ENCODE measurements at regions not wholly inside any gene's neighbourhood (a gene's known extent, or its start where the extent isn't known, plus 50 kb on each side); places are given as distances from the start of the nearest gene placed in this dataset.

GRCh38 chr3:22582266-22582665 lies 620.9 kb upstream of the UBE2E2 start:
- no peak overlapping the region for H3K4me3 ChIP-seq (ENCODE audit: low read depth, low read length)
- intact Hi-C loops (cut with micrococcal nuclease; ENCODE audit: unreplicated experiment): no loop called here
- CTCF ChIA-PET: no interaction called here
- POLR2A ChIA-PET: no interaction called here
- no peak for DNase-seq
- Mint-ChIP-seq H3K4me3 (ENCODE audit: unreplicated experiment) (no peak overlapping the region), H3K27ac (ENCODE audit: unreplicated experiment) (no peak overlapping the region), H3K9me3 (ENCODE audit: unreplicated experiment) (no peaks in the 10 kb centered on the region), H3K27me3 (ENCODE audit: insufficient read depth, unreplicated experiment) (no peaks in the 10 kb centered on the region), H3K36me3 (ENCODE audit: insufficient read depth, unreplicated experiment) (no peaks in the 10 kb centered on the region), H3K4me1 (ENCODE audit: low read depth, unreplicated experiment) (no peaks in the 10 kb centered on the region)
- H3K9me3 ChIP-seq: no peaks in the 10 kb centered on the region
- no TSS peak for BruUV-seq (replicated peaks)
- no peaks in the 10 kb centered on the region for H3K27me3 ChIP-seq (replicated peaks; ENCODE audit: control insufficient read depth, insufficient read depth, low read length)
- TF ChIP-seq CTCF (IDR thresholded peaks at IDR 0.05; ENCODE audit: insufficient read depth in 1 of 2, low read depth in 1 of 2, low read length in 1 of 2, severe bottlenecking in 1 of 2, unreplicated experiment in 1 of 2): no peak
- H3K4me1 ChIP-seq: peaks cover 7% of the 10 kb centered on the region; the same call in 1 of the 2 replicates
- H3K36me3 ChIP-seq (ENCODE audit: control insufficient read depth, insufficient read depth, low read length): no peaks in the 10 kb centered on the region

DNA sequence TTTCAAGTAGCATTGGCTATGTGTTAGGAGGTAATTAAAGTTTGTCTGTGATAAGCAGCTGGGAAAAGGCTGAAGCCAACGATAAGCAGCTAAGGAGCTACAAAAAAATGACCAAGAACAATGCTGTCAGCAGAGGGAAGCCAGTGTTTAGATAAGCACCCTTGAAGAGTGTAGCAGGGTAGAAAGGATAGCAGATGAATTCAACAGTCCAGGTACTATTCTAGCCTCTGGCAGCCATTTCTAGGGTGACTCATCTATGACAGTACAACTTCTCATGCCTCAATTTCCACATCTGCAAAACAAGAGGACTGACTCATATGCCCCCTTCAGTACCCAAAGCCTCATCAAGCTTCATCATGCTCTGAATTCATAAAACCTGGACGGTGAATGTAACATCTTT lies 617.6 kb upstream of the UBE2E2 start:
- Histone ChIP-seq H3K36me3 (ENCODE audit: control insufficient read depth, insufficient read depth, low read length) (no peaks in the 10 kb centered on the region), H3K27me3 (replicated peaks; ENCODE audit: control insufficient read depth, insufficient read depth, low read length) (no peaks in the 10 kb centered on the region), H3K4me3 (ENCODE audit: low read depth, low read length) (no peak overlapping the region), H3K4me1 (peaks cover 7% of the 10 kb centered on the region; the same call in 1 of the 2 replicates), H3K9me3 (no peaks in the 10 kb centered on the region)
- Mint-ChIP-seq H3K36me3 (ENCODE audit: insufficient read depth, unreplicated experiment) (no peaks in the 10 kb centered on the region), H3K4me3 (ENCODE audit: unreplicated experiment) (no peak overlapping the region), H3K27ac (ENCODE audit: unreplicated experiment) (no peak overlapping the region), H3K27me3 (ENCODE audit: insufficient read depth, unreplicated experiment) (no peaks in the 10 kb centered on the region), H3K9me3 (ENCODE audit: unreplicated experiment) (no peaks in the 10 kb centered on the region), H3K4me1 (ENCODE audit: low read depth, unreplicated experiment) (no peaks in the 10 kb centered on the region)
- TF ChIP-seq CTCF (IDR thresholded peaks at IDR 0.05; ENCODE audit: insufficient read depth in 1 of 2, low read depth in 1 of 2, low read length in 1 of 2, severe bottlenecking in 1 of 2, unreplicated experiment in 1 of 2): no peak
- no peak for DNase-seq
- BruUV-seq (replicated peaks): no TSS peak
- ChIA-PET CTCF (no interaction called here), POLR2A (no interaction called here)
- intact Hi-C loops (cut with micrococcal nuclease; ENCODE audit: unreplicated experiment): no loop called here

GRCh38 chr3:22585911-22586310 lies 617.2 kb upstream of the UBE2E2 start:
- H3K4me1 ChIP-seq: peaks cover 5% of the 10 kb centered on the region; the same call in 1 of the 2 replicates
- Mint-ChIP-seq H3K36me3 (ENCODE audit: insufficient read depth, unreplicated experiment) (no peaks in the 10 kb centered on the region), H3K4me1 (ENCODE audit: low read depth, unreplicated experiment) (no peaks in the 10 kb centered on the region), H3K9me3 (ENCODE audit: unreplicated experiment) (no peaks in the 10 kb centered on the region), H3K27ac (ENCODE audit: unreplicated experiment) (no peak overlapping the region), H3K27me3 (ENCODE audit: insufficient read depth, unreplicated experiment) (no peaks in the 10 kb centered on the region), H3K4me3 (ENCODE audit: unreplicated experiment) (no peak overlapping the region)
- no peaks in the 10 kb centered on the region for H3K27me3 ChIP-seq (replicated peaks; ENCODE audit: control insufficient read depth, insufficient read depth, low read length)
- no peaks in the 10 kb centered on the region for H3K36me3 ChIP-seq (ENCODE audit: control insufficient read depth, insufficient read depth, low read length)
- no peaks in the 10 kb centered on the region for H3K9me3 ChIP-seq
- no peak for DNase-seq
- BruUV-seq (replicated peaks): no TSS peak
- CTCF ChIA-PET: no interaction called here
- H3K4me3 ChIP-seq (ENCODE audit: low read depth, low read length): no peak overlapping the region
- POLR2A ChIA-PET: no interaction called here
- intact Hi-C loops (cut with micrococcal nuclease; ENCODE audit: unreplicated experiment): no loop called here
- TF ChIP-seq CTCF (IDR thresholded peaks at IDR 0.05; ENCODE audit: insufficient read depth in 1 of 2, low read depth in 1 of 2, low read length in 1 of 2, severe bottlenecking in 1 of 2, unreplicated experiment in 1 of 2): no peak

All from Caco-2 (cell line).